Activated CD4-positive, alpha-beta T cell treated with anti-CD3 and anti-CD28 coated beads, Interleukin-10, Interleukin-2, amounts not matched to agents 100 ng/mL and 50 ng/mL, durations not matched to agents 16 hours and 8 hours (primary cell): ENCODE measurements at regions not wholly inside any gene's neighbourhood (a gene's known extent, or its start where the extent isn't known, plus 50 kb on each side); places are given as distances from the start of the nearest gene placed in this dataset.

Experiments used
- DNase-seq: peaks from one replicate; pipeline ENCODE4 v3.0.0-alpha.2; 2020

DNA sequence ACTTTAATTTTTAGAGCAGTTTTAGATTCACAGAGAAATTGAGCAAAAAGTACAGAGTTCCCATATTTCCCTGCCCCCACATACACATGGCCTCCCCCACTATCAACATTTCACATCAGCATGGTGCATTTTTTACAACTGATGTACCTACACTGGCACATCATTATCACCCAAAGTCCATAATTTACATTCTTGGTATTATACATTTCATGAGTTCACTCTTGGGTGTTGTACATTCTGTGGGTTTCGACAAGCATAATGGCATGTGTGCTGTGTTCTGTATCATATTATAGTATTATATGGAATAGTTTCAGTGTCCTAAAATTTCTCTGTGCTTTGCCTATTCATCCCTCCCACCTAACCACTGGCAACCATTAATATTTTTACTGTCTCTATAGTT lies 419.8 kb upstream of the THBS1 start:
- no peak for DNase-seq

DNA sequence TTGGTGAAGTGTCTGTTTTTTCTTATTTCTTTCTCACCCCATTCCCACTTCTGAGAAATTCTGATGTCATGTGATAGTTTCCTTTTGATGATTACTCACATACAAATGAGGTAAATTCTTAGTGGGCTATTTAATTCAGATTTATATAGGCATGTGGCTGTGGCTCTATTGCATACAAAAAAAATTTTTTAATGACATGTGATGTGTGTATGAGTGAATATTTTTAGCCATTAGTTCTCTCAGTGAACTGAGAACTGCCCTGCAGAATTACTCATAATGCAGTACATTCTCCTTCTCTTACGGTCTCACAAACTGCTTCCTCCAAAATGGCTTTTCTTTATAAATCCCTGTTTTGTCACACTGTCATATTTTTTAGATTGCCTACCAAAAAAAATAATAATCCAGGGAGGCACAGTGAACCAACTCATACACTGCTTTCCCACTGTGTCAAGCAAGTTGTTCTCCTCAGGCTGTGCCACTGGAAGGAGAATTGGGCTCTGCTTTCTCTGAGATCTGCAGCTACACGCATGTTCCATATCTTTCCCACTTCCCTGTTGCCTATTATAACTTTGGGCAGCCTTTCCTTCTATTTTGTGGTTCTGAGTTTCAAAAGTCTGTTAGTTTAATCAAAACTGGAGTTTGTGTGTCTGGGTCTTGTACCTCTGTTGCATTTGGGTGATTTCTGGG lies 415.7 kb upstream of the THBS1 start:
- DNase-seq: no peak

DNA sequence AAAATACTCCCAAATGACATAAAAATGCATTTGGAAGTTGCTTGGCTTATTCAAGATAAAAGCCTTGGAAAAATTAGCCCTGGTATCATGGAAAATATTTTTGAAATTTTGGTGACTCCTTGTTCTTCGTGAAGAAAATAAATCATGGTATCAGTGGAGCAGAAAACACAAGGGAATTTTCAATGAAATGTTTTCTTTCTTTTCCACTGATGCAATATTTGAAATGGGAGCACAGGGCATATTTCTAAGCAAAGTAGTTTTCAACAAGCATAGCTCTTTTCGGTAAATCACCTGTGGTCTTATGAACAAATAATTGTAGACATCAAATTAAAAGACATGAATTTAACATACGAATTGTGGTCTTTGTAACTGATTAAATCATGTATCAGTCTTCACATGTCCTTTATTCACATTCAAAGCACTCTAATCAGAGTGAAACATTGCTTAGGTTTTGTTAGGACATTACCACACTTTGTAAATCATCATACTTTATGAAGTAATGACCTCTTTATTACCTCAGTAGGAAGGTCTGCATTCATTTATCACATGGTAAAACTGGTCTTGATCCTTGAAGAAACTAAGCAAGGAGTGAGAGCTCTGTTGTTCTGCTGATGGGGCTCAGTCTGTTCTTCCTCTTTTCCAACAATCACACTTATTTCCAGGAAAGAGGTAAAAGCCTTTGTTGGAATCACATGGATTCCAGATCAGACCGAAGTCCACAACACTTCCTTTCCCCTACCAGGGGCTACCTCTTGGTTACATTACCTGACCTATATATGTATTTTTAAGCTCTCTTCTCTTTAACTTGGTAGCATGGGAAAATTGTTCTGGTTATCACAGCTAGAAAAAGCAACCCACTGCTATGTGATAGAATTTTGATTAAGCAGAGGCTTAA lies 413.5 kb upstream of the THBS1 start:
- DNase-seq: no peak

DNA sequence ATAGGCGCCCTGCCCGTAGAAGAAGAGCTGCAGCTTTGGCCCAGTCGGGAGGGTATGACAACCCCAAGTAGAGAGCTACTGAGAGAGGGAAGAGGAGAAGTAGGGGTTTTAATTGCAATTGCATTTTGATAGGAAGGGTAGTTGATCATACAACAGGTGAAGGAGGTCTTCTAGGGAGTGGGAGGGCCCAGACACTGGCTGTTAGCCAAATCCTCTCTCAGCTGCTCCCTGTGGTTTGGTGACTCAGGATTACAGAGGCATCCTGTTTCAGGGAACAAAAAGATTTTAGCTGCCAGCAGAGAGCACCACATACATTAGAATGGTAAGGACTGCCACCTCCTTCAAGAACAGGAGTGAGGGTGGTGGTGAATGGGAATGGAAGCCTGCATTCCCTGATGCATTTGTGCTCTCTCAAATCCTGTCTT lies 408.9 kb upstream of the THBS1 start:
- peak; percentile 39 for DNase-seq

DNA sequence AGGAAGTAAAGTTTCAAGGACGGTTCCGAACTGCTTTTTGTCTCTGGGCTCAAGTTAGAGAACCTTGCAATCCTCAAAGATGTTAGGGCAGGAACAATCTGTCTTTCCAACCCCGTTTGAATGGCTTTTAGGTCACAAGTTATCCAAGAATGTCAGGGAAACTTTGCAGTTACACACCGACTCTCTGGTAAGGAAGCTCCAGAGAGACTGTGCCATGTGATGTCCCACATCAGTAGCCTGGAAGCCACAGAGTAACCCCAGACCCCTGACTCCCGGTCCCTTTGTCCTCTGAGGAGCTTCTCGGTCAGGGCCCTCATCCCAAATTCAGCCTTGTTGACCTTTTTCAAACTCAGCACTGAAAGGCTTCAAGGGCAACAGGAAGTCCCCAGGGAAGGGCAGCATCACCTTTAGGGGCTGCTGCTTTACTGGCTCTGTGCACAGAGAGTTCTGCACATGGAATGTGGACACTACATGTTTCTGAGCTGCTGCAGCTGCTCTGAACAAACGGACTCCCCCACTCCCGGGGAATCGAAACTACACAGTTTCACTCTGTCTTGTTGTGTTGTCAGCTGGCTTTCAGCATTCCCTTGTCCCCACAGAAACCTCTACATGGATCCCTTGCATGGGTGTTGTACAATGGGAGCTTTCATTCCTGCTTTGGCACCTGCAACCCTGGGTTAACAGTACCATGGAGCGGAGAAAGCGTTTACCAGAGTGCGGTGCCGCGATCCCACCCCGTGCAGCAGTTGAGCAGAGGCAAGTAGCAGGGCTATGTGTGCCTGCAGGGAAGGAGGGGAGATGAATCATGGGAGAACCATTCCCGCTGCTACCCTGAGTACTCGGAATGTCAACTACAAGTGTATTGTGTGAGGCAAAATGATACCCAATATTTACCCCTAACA lies 408.2 kb upstream of the THBS1 start:
- DNase-seq: no peak

DNA sequence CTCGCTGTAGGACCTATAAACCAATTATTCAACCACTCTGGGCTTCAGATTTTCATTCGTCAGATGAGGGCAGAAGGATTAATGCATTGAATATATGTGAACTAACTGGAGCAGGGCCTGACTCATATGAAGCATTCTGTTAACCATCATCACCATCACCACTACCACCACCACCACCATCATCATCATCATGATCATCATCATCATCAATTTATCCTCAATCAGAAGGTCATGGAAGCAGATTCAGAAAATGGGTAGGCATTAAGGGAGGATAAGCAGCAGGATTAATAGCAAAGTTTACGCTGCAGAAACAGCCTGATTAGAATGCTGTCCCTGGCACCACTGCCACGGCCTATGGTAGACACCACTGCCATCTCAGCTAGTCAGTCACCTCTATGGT lies 407.5 kb upstream of the THBS1 start:
- no peak for DNase-seq

DNA sequence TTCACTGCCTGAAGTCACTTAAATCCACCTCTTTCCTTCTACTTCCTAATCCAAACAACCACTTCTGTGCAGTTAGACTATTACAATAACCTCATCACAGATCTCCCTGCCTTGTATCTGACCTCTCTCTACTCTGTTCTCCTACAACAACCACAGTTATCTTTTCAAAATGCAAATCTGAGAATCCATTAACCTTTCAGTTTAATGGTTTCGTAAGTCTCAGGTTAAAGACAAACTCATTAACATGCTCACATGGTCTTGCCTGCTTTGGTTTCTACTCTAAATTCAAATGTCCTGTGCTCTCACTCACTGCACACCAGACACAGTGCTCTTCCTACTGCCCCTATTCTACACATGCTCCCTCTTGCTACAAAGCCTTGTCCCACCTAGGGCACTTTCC lies 406.5 kb upstream of the THBS1 start:
- no peak for DNase-seq

DNA sequence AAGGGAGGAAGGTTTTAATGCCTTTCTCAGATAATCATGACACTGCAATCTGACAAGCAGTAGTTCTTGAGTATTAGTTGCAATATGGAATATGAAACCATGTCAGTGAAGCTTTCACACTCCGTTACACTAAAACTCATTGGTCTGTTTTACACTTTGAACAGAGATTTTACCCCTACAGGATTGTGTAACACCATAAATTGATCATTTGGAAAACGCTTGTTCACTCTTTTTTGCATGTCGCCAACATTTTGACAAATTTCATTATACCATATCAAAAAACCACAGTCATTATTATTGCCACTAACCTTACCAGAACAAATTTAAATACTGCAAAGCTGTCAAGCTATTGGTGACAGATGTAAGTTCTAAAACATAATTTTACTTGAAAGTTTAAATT lies 404.8 kb upstream of the THBS1 start:
- DNase-seq: no peak

DNA sequence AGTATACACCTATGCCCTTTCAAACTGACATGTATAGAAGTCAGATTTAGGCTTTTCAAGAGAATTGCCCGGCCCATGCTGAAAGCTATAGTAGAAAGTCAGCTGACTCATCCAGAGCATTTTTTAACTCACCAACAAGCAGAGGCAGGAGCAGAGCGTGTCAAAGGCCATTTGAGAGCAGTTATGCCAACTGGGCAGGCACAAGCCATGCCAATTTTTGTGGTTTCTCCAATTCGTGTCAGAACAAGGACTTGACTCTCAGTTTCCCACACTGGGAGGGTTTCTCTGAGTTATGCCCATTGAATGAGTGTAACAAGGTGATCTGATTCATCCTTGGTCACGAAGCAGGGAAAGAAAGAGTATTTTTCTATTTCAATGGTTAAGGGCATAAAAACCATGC lies 403.3 kb upstream of the THBS1 start:
- DNase-seq: no peak

DNA sequence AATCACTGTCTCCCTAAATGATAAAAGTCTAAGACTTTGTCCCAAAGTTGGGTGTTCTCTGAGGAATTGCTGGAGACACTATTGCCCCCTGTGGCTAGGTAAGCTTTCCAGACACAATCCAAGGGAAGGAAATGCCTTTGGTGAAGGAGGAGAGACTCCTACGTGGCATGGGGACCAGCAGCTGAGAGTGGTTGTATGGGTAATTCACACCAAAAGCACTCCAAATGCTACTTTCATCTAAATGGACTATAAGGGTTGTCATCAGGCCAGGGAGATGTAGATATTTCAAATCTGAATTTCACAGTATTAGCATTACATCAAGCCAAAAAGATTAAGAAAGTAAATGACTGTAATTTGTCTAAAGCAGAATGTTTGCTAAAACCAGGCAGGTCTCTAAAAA lies 400.8 kb upstream of the THBS1 start:
- DNase-seq: no peak

DNA sequence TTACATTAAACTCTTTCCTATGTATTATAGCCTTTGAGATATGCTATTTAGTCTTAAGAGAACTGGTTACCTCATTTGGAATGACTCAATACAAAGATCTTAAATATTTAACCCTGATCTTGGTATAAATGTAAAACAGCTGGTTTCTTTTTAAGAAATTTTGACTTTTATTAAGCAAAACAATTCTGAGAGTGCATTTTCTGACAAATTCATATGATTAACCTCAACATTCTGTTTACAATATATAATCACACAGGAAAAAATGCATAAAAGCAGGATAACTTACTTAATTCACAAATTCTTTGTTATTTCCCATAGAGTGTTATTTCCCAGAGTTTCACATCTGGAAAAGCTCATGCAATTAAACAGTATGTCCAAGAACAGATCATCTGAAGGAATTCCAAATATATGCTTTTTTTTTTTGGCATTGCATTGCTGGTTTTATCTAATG lies 400.4 kb upstream of the THBS1 start:
- no peak for DNase-seq

DNA sequence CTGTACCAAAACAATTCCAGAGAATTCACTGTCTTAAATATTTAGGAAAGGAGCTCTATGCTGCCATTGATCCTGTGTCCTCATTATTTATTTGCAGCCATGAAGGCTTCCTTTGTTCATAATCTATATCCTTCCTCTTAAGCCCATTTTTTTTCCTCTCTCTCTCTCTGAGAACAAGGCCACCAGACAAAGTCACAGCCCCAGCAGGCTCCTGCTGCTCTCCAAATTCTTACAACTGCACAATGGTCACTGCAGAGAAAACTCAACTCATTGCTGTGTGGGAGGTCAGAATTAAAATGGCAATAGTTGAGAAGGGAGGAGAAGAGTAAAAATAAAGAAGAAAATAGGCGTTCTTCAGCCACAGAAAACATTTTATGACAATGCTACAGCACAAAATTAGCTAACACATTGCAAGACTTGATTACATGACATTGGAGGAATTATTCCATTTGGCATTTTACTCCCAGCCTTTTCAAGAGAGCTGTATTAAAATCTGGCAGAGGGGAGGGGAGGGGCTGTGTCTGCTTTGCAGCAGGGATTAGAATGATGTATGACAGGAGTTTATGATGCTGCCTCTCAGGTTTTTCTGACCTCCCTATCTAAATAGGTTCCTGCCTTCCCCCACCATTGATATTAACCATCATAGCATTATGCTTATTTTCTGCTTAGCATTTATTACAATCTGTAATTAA lies 399.7 kb upstream of the THBS1 start:
- no peak for DNase-seq

DNA sequence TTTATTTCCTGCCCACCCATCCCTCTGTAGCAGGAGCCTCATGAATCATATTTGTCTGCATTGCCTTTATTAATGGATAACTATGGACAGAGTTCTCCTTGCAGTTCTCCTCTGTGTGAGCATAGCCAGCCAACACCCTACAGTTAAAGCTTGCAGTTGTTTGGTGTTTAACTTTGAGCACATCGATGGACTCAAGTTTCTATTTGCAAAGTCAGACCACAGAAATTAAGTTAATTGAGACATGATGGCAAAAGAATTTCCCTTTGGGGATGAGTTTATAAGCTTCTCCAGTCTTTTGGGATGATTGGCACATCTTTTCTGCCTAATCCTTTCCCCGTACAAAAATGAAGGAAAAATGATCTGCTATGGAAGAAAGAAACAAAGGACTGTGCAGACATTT lies 398.9 kb upstream of the THBS1 start:
- DNase-seq: no peak

DNA sequence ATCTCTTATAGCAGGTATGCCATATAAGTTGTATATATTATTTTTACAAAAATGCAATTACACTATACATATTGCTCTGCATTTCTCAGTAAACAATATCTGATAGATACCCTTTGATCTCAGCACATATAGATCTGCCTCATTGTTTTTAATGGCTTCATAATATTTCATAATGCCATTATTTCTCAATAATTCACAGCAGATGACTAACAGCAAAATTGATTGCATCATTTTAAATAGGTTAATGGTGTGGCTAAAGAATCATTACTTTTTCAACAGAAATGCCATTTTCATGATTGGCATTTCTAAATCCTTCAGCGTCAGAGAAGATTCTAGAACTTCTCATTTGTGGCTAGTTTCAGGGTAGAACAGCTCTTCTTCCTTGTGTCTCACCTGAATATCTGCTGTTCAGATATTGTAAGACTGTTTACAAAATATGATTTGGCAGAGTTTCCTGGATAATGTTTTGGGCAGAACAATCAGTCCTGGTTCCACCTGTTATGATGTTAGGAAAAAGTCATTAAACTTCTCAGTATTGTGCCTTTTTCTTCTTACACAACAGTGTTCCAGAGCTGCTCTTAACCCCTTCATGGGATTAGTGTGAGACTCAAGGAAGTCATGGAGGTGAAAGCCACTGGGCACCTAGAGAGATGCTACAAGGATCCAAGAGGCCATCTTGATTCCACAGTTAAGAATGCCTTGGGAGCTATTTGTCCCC lies 397.6 kb upstream of the THBS1 start:
- DNase-seq: no peak

DNA sequence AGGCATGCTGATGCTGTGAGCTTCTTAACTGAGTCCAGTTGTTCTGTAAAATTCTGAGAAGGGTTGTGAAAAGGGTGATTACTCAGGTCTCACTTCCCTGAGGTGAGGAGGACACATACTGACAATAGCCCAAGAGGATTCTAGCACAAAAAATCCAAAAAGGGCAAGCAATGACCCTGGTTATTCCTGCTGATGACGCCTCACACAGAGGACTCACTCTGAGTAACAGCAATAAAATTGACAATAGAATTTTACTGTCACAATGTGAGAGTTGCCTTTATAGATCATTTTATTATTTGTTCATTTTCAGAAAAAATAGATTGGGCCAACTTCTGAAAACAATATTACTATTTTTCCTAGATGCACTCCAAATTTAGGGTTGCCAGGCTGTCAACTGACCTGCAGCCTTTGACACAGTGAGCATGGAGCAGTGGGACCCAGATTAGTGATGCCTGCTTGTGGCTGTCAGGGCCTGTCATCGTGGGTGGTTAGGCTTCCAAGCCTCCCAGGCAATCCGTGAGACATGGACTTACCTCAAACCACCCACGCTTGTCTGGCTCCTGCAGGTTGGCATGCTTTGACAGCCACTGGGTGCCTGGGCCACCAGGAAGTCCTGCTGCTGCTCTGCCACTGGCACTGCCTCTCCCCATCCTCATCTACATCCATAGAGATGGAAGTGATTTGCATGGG lies 396.0 kb upstream of the THBS1 start:
- DNase-seq: no peak

DNA sequence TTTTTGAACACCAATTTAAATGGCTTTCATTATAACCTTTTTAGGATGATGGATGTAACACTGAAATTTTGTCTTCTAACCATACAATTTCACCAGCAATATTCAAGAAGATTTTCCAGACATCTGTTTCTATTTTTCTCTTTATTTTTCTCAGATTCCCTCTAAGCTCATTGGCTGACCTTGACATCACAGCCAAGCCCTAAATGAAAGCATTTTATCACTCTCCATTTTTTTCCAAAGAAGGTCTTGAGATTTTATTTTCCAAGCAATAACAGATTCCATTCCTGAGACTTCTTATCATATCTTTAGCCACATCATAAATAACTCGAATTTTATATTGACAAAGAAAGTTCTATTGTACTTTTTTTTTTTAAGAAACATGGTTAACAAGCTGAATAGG lies 392.6 kb upstream of the THBS1 start:
- DNase-seq: no peak

DNA sequence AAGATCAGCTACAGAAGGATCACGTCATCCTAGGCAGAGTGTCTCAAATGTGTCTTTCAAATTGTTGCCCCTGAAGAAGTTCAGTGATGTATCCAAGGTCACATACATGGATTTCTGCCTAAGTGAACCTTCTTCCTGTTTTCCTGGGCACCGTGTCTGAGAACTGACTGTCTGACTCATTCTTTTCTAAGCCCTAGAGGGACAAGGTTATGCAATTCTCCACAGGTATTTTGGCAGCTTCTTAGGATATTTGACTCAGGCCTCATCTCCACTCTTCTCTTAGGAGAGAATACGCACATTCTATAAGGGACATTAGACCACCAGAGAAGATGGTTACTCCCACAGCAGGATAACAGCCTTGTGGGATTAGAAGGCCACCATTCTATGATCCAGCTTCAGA lies 391.9 kb upstream of the THBS1 start:
- no peak for DNase-seq

DNA sequence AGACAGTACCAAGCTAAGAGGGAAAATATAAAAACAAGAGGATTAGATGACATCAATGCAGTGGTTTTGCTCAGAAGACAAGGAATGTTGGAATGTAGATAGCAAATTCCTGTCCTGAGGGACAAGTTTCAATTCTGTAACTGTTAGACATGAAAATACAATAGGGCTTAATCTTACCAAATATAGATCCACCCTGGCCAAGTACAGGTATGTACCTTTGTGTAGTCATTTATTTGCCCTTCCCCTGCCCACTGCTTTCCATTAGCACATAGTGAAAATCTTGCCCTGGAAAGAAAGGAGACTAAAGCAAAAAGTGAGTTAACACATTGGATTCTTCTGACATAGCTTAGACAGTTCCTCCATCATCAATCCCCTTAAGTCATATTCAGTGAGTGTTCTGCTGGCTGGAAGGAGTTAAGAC lies 389.0 kb upstream of the THBS1 start:
- DNase-seq: no peak

DNA sequence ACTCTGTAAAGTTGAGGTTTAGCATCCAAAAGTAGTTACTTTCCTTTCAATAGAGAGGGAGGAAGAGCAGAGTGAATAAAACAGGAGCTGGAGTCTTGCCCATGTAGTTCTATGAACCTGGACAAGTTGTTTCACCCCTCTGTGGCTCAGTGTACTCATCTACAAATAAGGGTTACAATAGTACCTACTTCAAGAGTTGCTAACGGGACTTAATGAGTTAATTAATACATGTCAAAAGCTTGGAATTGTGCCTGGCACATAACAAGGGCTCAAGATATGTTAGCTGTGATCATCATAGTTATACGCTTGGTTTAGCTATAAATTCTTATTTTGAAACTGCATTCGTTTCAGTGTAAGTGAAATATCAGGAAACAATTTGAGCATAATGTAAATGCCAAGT lies 388.5 kb upstream of the THBS1 start:
- DNase-seq: no peak

DNA sequence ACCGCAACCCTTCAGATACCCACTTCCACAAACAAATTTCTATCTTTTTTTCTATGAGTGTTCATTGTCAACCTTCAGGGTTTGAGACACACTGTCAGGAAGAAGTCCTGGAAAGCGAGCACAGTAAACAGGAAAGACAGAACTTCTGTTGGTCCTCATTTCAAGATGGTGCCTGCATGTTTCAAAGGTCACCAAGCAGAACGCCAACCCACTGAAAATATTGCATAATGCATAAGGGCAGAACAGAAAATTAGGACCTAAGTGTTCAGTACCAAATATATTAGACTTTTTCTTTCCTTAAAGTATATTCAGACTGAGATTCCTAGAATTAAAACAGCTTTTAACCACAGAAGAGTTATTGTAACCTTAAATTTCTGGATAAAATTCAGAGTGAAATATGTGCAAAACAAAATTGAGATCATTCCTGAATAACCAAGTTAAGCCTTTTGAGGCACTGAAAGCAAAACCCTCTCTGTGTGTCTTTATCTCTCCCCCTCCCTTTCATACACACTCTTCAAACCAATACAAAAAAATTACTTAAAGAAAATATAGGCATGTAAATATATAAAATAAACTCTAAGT lies 387.8 kb upstream of the THBS1 start:
- no peak for DNase-seq

DNA sequence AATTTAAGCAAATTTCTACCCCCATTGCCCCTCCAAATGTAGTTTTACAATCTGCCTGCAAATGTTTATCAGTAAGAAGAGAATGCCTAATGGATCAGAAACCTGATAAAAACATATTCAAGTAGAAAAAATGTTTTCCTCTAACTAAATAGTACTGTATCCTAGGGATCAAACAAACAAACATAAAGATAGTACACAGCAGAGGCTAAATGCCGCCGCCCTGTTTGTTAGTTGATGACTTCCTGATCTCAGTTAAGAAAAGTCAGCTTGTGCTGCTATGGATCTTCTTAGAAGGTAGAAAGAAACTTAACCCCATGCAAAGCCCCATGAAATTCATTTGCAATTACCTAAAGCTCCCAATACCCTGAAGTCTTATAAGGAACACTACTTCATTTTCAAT lies 387.3 kb upstream of the THBS1 start:
- DNase-seq: no peak
